ENCODE measurements at regions not wholly inside any gene's neighbourhood (a gene's known extent, or its start where the extent isn't known, plus 50 kb on each side); places are given as distances from the start of the nearest gene placed in this dataset.

- H3K4me3 ChIP-seq (ENCODE audit: low read length) = no peak overlapping the region
- no peak for TF ChIP-seq CTCF (IDR thresholded peaks at IDR 0.05; ENCODE audit: insufficient read depth, low read depth, low read length, missing control alignments)
- no peak for DNase-seq (ENCODE audit: low read depth)
Observed at GRCh38 chr1:83775977-83776603, 222.8 kb downstream of the TTLL7 start.

GRCh38 chr1:83773059-83773458 lies 225.9 kb downstream of the TTLL7 start:
- no peak for DNase-seq (ENCODE audit: low read depth)
- H3K4me3 ChIP-seq (ENCODE audit: low read length) = no peak overlapping the region
- TF ChIP-seq CTCF (IDR thresholded peaks at IDR 0.05; ENCODE audit: insufficient read depth, low read depth, low read length, missing control alignments) = no peak

- TF ChIP-seq CTCF (IDR thresholded peaks at IDR 0.05; ENCODE audit: insufficient read depth, low read depth, low read length, missing control alignments) = no peak
- no peak for DNase-seq (ENCODE audit: low read depth)
Observed at GRCh38 chr1:83770319-83770661, 228.6 kb downstream of the TTLL7 start.

GRCh38 chr1:83769594-83770318 lies 229.2 kb downstream of the TTLL7 start:
- H3K4me3 ChIP-seq (ENCODE audit: low read length) = no peak overlapping the region
- no peak for DNase-seq (ENCODE audit: low read depth)
- no peak for TF ChIP-seq CTCF (IDR thresholded peaks at IDR 0.05; ENCODE audit: insufficient read depth, low read depth, low read length, missing control alignments)

More at GRCh38 chr1:83770319-83770661, 228.6 kb downstream of the TTLL7 start:
- H3K4me3 ChIP-seq (ENCODE audit: low read length) = no peak overlapping the region

- H3K4me3 ChIP-seq (ENCODE audit: low read length) = no peak overlapping the region
- DNase-seq (ENCODE audit: low read depth) = no peak
- TF ChIP-seq CTCF (IDR thresholded peaks at IDR 0.05; ENCODE audit: insufficient read depth, low read depth, low read length, missing control alignments) = no peak
Observed at GRCh38 chr1:83769072-83769471, 229.9 kb downstream of the TTLL7 start.

- no peak overlapping the region for H3K4me3 ChIP-seq (ENCODE audit: low read length)
- no peak for TF ChIP-seq CTCF (IDR thresholded peaks at IDR 0.05; ENCODE audit: insufficient read depth, low read depth, low read length, missing control alignments)
- DNase-seq (ENCODE audit: low read depth) = no peak
Observed at GRCh38 chr1:83766241-83766691, 232.7 kb downstream of the TTLL7 start.

GRCh38 chr1:83765125-83765524 lies 233.8 kb downstream of the TTLL7 start:
- no peak overlapping the region for H3K4me3 ChIP-seq (ENCODE audit: low read length)
- DNase-seq (ENCODE audit: low read depth) = no peak
- TF ChIP-seq CTCF (IDR thresholded peaks at IDR 0.05; ENCODE audit: insufficient read depth, low read depth, low read length, missing control alignments) = no peak
